LHCN-M2 (cell line): ENCODE measurements at regions not wholly inside any gene's neighbourhood (a gene's known extent, or its start where the extent isn't known, plus 50 kb on each side); places are given as distances from the start of the nearest gene placed in this dataset.

Experiments
- DNase-seq: peaks from one replicate; pipeline ENCODE4 v3.0.0-alpha.2; 2012; ENCODE audit warnings: low read depth

- DNase-seq = no peak
Measured at GRCh38 chr2:81734981-81735380, 1430.4 kb upstream of the LRRTM1 start.

- no peak for DNase-seq
Measured at GRCh38 chr2:81714817-81715216, 1410.3 kb upstream of the LRRTM1 start.

GRCh38 chr2:81706856-81707255 is 1402.3 kb upstream of the LRRTM1 start:
- no peak for DNase-seq

GRCh38 chr2:81703831-81704230 is 1399.3 kb upstream of the LRRTM1 start:
- no peak for DNase-seq

- DNase-seq = no peak
Measured at GRCh38 chr2:81692566-81692965, 1388.0 kb upstream of the LRRTM1 start.

GRCh38 chr2:81675641-81676040 is 1371.1 kb upstream of the LRRTM1 start:
- no peak for DNase-seq

GRCh38 chr2:81672923-81673322 is 1368.4 kb upstream of the LRRTM1 start:
- no peak for DNase-seq

- DNase-seq = no peak
Measured at GRCh38 chr2:81672516-81672915, 1368.0 kb upstream of the LRRTM1 start.

- no peak for DNase-seq
Measured at GRCh38 chr2:81670885-81671284, 1366.3 kb upstream of the LRRTM1 start.

GRCh38 chr2:81661081-81661480 is 1356.5 kb upstream of the LRRTM1 start:
- DNase-seq = no peak

GRCh38 chr2:81658227-81658626 is 1353.7 kb upstream of the LRRTM1 start:
- no peak for DNase-seq

- DNase-seq = no peak
Measured at GRCh38 chr2:81650048-81650971, 1345.8 kb upstream of the LRRTM1 start.

- DNase-seq = no peak
Measured at GRCh38 chr2:81648806-81649205, 1344.3 kb upstream of the LRRTM1 start.

- no peak for DNase-seq
Measured at GRCh38 chr2:81648370-81648769, 1343.8 kb upstream of the LRRTM1 start.

GRCh38 chr2:81647715-81648230 is 1343.2 kb upstream of the LRRTM1 start:
- DNase-seq = no peak

GRCh38 chr2:81645745-81646301 is 1341.3 kb upstream of the LRRTM1 start:
- DNase-seq = no peak

- no peak for DNase-seq
Measured at GRCh38 chr2:81644189-81644588, 1339.6 kb upstream of the LRRTM1 start.

GRCh38 chr2:81624825-81625224 is 1320.3 kb upstream of the LRRTM1 start:
- DNase-seq = no peak

GRCh38 chr2:81600088-81600487 is 1295.5 kb upstream of the LRRTM1 start:
- DNase-seq = no peak

- DNase-seq = no peak
Measured at GRCh38 chr2:81598453-81598852, 1293.9 kb upstream of the LRRTM1 start.

- DNase-seq = no peak
Measured at GRCh38 chr2:81589406-81589805, 1284.9 kb upstream of the LRRTM1 start.

- DNase-seq = no peak
Measured at GRCh38 chr2:81583311-81584108, 1279.0 kb upstream of the LRRTM1 start.
